Peyer's patch (tissue), 4 donors: ENCODE measurements at regions not wholly inside any gene's neighbourhood (a gene's known extent, or its start where the extent isn't known, plus 50 kb on each side); places are given as distances from the start of the nearest gene placed in this dataset.

Experiments used
- DNase-seq, 3 donors: peaks; one replicate each; pipeline ENCODE4 v3.0.0-alpha.2; 2017 to 2019
- H3K27ac ChIP-seq, 4 donors: fragments of 200-600 bp; sonication (generic); one replicate each; pipeline ENCODE4 v1.5.1; 2016 to 2019
- H3K27me3 ChIP-seq, 2 donors: fragments of 200-600 bp; sonication (generic); one replicate each; pipeline ENCODE4 v1.5.1; 2019
- H3K36me3 ChIP-seq, 3 donors: fragments of 200-600 bp; sonication (generic); one replicate each; pipeline ENCODE4 v1.5.1; 2016 to 2019
- H3K4me1 ChIP-seq, 4 donors: fragments of 200-600 bp; sonication (generic); one replicate each; pipeline ENCODE4 v1.5.1; 2016 to 2019
- H3K4me3 ChIP-seq, 4 donors: fragments of 200-600 bp; sonication (generic); 1 replicate in 3 of 4; 2 replicates in 1 of 4; pipeline ENCODE4 v1.5.1; 2016 to 2019; ENCODE audit warnings: mild to moderate bottlenecking in 1 of 4
- H3K9me3 ChIP-seq, 4 donors: fragments of 200-600 bp; sonication (generic); one replicate each; pipeline ENCODE4 v1.5.1; 2016 to 2019; ENCODE audit warnings: mild to moderate bottlenecking in 1 of 4
- CTCF ChIP-seq, 6 experiments: fragments of 450-650 bp in 4 of 6; fragments of 200-600 bp in 2 of 6; sonication (generic) in 1 of 6; IDR thresholded peaks; one replicate each; pipeline ENCODE4 v1.5.1; 2017 to 2019; ENCODE audit warnings: antibody characterized with exemption in 6 of 6, mild to moderate bottlenecking in 3 of 6, moderate library complexity in 1 of 6
- POLR2A ChIP-seq, 2 donors: fragments of 450-650 bp; IDR thresholded peaks; one replicate each; pipeline ENCODE4 v1.5.1; 2017; ENCODE audit warnings: antibody characterized with exemption in 2 of 2, mild to moderate bottlenecking in 2 of 2, moderate library complexity in 2 of 2

GRCh38 chr4:35614120-35614519, 630.2 kb downstream of the ARAP2 start:
- H3K27me3 ChIP-seq = no peaks in the 10 kb centered on the region
- no peaks in the 10 kb centered on the region for H3K9me3 ChIP-seq
- no peak for DNase-seq
- no peak overlapping the region for H3K4me3 ChIP-seq
- no peak for TF ChIP-seq POLR2A (IDR thresholded peaks at IDR 0.05)
- TF ChIP-seq CTCF (IDR thresholded peaks at IDR 0.05) = no peak
- H3K36me3 ChIP-seq = no peaks in the 10 kb centered on the region
- no peak overlapping the region for H3K27ac ChIP-seq
- H3K4me1 ChIP-seq = no peaks in the 10 kb centered on the region

- Histone ChIP-seq H3K27ac (no peak overlapping the region), H3K9me3 (no peaks in the 10 kb centered on the region), H3K27me3 (no peaks in the 10 kb centered on the region), H3K4me1 (no peaks in the 10 kb centered on the region), H3K36me3 (no peaks in the 10 kb centered on the region), H3K4me3 (no peak overlapping the region)
- no peak for DNase-seq
- TF ChIP-seq CTCF (IDR thresholded peaks at IDR 0.05) (no peak), POLR2A (IDR thresholded peaks at IDR 0.05) (no peak)
These were observed 604.4 kb downstream of the ARAP2 start for GRCh38 chr4:35639929-35640328.

GRCh38 chr4:35643661-35644060, 600.7 kb downstream of the ARAP2 start:
- H3K4me1 ChIP-seq = no peaks in the 10 kb centered on the region
- TF ChIP-seq POLR2A (IDR thresholded peaks at IDR 0.05) (no peak), CTCF (IDR thresholded peaks at IDR 0.05) (no peak)
- H3K9me3 ChIP-seq = no peaks in the 10 kb centered on the region
- no peaks in the 10 kb centered on the region for H3K27me3 ChIP-seq
- H3K4me3 ChIP-seq = no peak overlapping the region
- no peak overlapping the region for H3K27ac ChIP-seq
- no peak for DNase-seq
- H3K36me3 ChIP-seq = no peaks in the 10 kb centered on the region

GRCh38 chr4:35644591-35644990, 599.7 kb downstream of the ARAP2 start:
- TF ChIP-seq POLR2A (IDR thresholded peaks at IDR 0.05) (no peak), CTCF (IDR thresholded peaks at IDR 0.05) (no peak)
- no peak for DNase-seq
- H3K27ac ChIP-seq = no peak overlapping the region
- H3K36me3 ChIP-seq = no peaks in the 10 kb centered on the region
- no peaks in the 10 kb centered on the region for H3K4me1 ChIP-seq
- H3K9me3 ChIP-seq = no peaks in the 10 kb centered on the region
- H3K27me3 ChIP-seq = no peaks in the 10 kb centered on the region
- no peak overlapping the region for H3K4me3 ChIP-seq

GRCh38 chr4:35649011-35649410, 595.3 kb downstream of the ARAP2 start:
- Histone ChIP-seq H3K36me3 (no peaks in the 10 kb centered on the region), H3K4me1 (no peaks in the 10 kb centered on the region), H3K4me3 (no peak overlapping the region), H3K9me3 (no peaks in the 10 kb centered on the region), H3K27ac (no peak overlapping the region), H3K27me3 (no peaks in the 10 kb centered on the region)
- no peak for TF ChIP-seq CTCF (IDR thresholded peaks at IDR 0.05)
- no peak for TF ChIP-seq POLR2A (IDR thresholded peaks at IDR 0.05)
- no peak for DNase-seq

GRCh38 chr4:35649778-35650177, 594.5 kb downstream of the ARAP2 start:
- H3K9me3 ChIP-seq = no peaks in the 10 kb centered on the region
- H3K27ac ChIP-seq = no peak overlapping the region
- H3K27me3 ChIP-seq = no peaks in the 10 kb centered on the region
- DNase-seq = no peak
- H3K36me3 ChIP-seq = no peaks in the 10 kb centered on the region
- no peaks in the 10 kb centered on the region for H3K4me1 ChIP-seq
- TF ChIP-seq POLR2A (IDR thresholded peaks at IDR 0.05) (no peak), CTCF (IDR thresholded peaks at IDR 0.05) (no peak)
- H3K4me3 ChIP-seq = no peak overlapping the region
